Natural killer cell (primary cell): ENCODE measurements at regions not wholly inside any gene's neighbourhood (a gene's known extent, or its start where the extent isn't known, plus 50 kb on each side); places are given as distances from the start of the nearest gene placed in this dataset.
A peak's percentile ranks its signal among the peaks of the same experiment; 100 is the strongest.
"Not testable (repeated sequence)": the region's sequence is repeated elsewhere in the genome, so short reads cannot be mapped to it uniquely, and the experiment has no call there.

Experiments
- ATAC-seq, 3 donors: fragments of 150-1000 bp in 2 of 3; fragments of 200-7000 bp in 1 of 3; cut with Tn5 transposase; 1 replicate in 1 of 3; 2 replicates in 2 of 3; pipeline ENCODE4 v1.10.0; 2021; ENCODE audit warnings: mild to moderate bottlenecking in 2 of 3, moderate library complexity in 2 of 3
- DNase-seq, 2 donors: peaks; one replicate each; pipeline versions ENCODE4 v3.0.0 to v3.0.0-alpha.2; 2013 to 2021; ENCODE audit warnings: mixed read lengths in 1 of 2
- H3K27ac ChIP-seq: one replicate; pipeline ENCODE4 v1.5.1; 2013; ENCODE audit warnings: mild to moderate bottlenecking, low read length
- H3K27me3 ChIP-seq: one replicate; pipeline ENCODE4 v1.6.1; 2013; ENCODE audit warnings: low read length; ENCODE audit not compliant: control insufficient read depth, insufficient read depth
- H3K36me3 ChIP-seq: one replicate; pipeline ENCODE4 v1.6.1; 2013; ENCODE audit warnings: low read length; ENCODE audit not compliant: control insufficient read depth, insufficient read depth
- H3K4me1 ChIP-seq: one replicate; pipeline ENCODE4 v1.6.1; 2013; ENCODE audit warnings: low read length; ENCODE audit not compliant: control insufficient read depth, insufficient read depth
- H3K4me3 ChIP-seq: one replicate; pipeline ENCODE4 v1.5.1; 2013; ENCODE audit warnings: low read length
- H3K9me3 ChIP-seq: one replicate; pipeline ENCODE4 v1.6.1; 2013; ENCODE audit warnings: low read length; ENCODE audit not compliant: control insufficient read depth, insufficient read depth
- H3K27ac Mint-ChIP-seq, 2 donors: one replicate each; pipeline ENCODE4 v1.8.0; 2022; ENCODE audit warnings: mild to moderate bottlenecking in 2 of 2, mixed read lengths in 2 of 2, moderate library complexity in 1 of 2
- H3K27me3 Mint-ChIP-seq, 2 donors: one replicate each; pipeline ENCODE4 v1.8.0; 2022; ENCODE audit warnings: low read depth in 2 of 2, mixed read lengths in 2 of 2
- H3K36me3 Mint-ChIP-seq: one replicate; pipeline ENCODE4 v1.8.0; 2022; ENCODE audit warnings: mixed read lengths
- H3K4me1 Mint-ChIP-seq, 2 donors: one replicate each; pipeline ENCODE4 v1.8.0; 2022; ENCODE audit warnings: mixed read lengths in 2 of 2
- H3K4me3 Mint-ChIP-seq: one replicate; pipeline ENCODE4 v1.8.0; 2022; ENCODE audit warnings: mild to moderate bottlenecking, moderate library complexity, mixed read lengths
- H3K9me3 Mint-ChIP-seq, 2 donors: one replicate each; pipeline ENCODE4 v1.8.0; 2022; ENCODE audit warnings: mixed read lengths in 2 of 2
- WGBS: methylation state at CpG from one replicate; pipeline ENCODE4 v1.1.7; 2013; ENCODE audit warnings: missing lambda C conversion rate; ENCODE audit not compliant: insufficient coverage; 5-methylcytosine and 5-hydroxymethylcytosine counted together
- intact Hi-C: fragments of 100-400 bp; cut with micrococcal nuclease; formaldehyde crosslinking; loops from one replicate; pipeline ENCODE4 v1.14.2; 2022
- TF ChIP-seq, protein P1 (sequence below): fragments of 200-600 bp; IDR thresholded peaks from one replicate; pipeline ENCODE4 v1.8.0; 2022; ENCODE audit warnings: antibody characterized with exemption

DNA sequence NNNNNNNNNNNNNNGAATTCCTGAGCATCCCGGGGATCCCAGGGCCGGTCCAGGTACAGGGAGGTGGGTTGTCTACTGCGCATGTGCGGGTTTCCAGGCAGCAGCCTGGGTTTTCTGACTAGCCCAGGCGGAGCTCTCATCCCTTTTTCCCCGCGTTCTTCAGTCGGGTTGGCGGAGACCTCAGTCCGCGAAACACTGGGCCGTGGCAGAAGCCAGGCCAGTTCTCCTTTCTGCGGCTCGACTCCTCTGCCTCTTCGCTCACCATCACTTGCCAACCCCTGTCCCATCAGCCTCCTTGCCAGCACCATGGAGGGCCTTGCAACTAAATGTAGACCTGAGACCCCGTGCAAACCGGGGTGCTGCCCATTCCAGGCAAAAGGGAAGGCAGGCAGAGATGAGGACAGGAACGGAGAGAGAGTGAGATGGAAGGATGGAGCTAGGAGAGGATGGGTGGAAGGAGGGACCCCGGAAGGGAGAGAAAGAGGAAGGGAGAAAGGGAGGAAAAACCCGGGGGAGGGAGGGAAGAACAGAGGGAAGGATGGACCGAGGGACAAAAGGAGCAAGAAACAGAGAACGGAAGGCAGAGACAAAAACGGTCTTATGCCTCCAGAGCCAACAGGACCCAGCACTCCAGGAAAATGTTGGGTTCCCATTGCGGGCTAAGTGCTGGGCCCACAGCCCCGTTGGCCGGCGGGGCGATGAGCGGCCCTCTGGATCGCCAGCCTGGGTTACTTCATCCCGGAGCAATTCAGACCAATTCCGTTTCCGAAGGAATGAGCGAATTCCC is 445.4 kb upstream of the DEFB115 start:
- H3K27ac Mint-ChIP-seq: no peak overlapping the region
- peaks cover 0 to 2% of the 10 kb centered on the region in 2 donors for H3K27me3 Mint-ChIP-seq
- Histone ChIP-seq H3K4me3 (no peak overlapping the region), H3K9me3 (peaks cover 40% of the 10 kb centered on the region), H3K27me3 (no peaks in the 10 kb centered on the region), H3K4me1 (peaks cover 8% of the 10 kb centered on the region), H3K36me3 (no peaks in the 10 kb centered on the region), H3K27ac (no peak overlapping the region)
- H3K4me3 Mint-ChIP-seq: no peak overlapping the region
- TF ChIP-seq, protein P1, sequence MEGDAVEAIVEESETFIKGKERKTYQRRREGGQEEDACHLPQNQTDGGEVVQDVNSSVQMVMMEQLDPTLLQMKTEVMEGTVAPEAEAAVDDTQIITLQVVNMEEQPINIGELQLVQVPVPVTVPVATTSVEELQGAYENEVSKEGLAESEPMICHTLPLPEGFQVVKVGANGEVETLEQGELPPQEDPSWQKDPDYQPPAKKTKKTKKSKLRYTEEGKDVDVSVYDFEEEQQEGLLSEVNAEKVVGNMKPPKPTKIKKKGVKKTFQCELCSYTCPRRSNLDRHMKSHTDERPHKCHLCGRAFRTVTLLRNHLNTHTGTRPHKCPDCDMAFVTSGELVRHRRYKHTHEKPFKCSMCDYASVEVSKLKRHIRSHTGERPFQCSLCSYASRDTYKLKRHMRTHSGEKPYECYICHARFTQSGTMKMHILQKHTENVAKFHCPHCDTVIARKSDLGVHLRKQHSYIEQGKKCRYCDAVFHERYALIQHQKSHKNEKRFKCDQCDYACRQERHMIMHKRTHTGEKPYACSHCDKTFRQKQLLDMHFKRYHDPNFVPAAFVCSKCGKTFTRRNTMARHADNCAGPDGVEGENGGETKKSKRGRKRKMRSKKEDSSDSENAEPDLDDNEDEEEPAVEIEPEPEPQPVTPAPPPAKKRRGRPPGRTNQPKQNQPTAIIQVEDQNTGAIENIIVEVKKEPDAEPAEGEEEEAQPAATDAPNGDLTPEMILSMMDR: no peak
- intact Hi-C loops: no loop called here
- peak in 1 of 2 donors; percentile 25 for DNase-seq
- WGBS: 69% methylated on average over 34 of the region's 34 CpGs
- peaks cover 4 to 5% of the 10 kb centered on the region in 2 donors for H3K9me3 Mint-ChIP-seq
- ATAC-seq: peak in 1 of 3 donors; percentile 27
- peaks cover 0 to 17% of the 10 kb centered on the region in 2 donors for H3K4me1 Mint-ChIP-seq
- peaks cover 12% of the 10 kb centered on the region for H3K36me3 Mint-ChIP-seq

DNA sequence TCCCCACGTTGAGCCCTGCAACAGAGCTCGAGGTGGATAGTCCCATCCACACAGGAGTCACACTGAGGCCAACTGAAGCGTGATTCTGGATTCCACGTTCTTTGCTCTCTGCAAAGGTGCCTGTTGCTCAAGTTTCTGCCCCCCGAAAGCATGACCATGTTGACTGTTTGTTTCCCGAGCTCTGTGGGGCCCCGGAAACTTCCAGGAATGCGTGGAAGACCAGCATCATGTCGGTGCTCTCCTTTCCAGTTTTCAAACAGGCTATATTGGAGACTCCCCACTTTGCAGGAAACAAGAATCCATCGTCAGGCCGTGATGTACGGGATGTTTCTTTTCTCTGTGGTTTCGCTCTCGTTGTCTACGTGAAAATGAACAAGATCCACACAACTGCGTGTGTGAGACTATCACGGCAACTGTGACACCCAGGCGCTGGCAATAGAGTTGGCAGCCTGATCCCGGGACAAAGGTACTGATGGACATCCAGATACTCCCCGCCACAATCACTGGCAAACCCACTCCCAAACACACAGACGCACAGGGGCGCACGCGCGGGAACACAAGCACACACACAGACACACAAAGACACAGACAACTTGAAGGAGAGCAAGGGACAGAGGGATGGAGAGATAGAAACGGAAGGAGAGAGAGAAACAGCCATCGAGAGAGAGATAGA is 444.6 kb upstream of the DEFB115 start:
- Mint-ChIP-seq H3K4me3 (no peak overlapping the region), H3K9me3 (peaks cover 4 to 5% of the 10 kb centered on the region in 2 donors), H3K27ac (no peak overlapping the region), H3K36me3 (peaks cover 12% of the 10 kb centered on the region), H3K27me3 (peaks cover 0 to 2% of the 10 kb centered on the region in 2 donors), H3K4me1 (peaks cover 0 to 17% of the 10 kb centered on the region in 2 donors)
- Histone ChIP-seq H3K9me3 (peaks cover 40% of the 10 kb centered on the region), H3K4me1 (peaks cover 8% of the 10 kb centered on the region), H3K27ac (no peak overlapping the region), H3K36me3 (no peaks in the 10 kb centered on the region), H3K4me3 (no peak overlapping the region), H3K27me3 (no peaks in the 10 kb centered on the region)
- ATAC-seq (no peak), DNase-seq (no peak)
- TF ChIP-seq, protein P1: no peak
- intact Hi-C loops: no loop called here
- 74% methylated on average over 27 of the region's 27 CpGs for WGBS

DNA sequence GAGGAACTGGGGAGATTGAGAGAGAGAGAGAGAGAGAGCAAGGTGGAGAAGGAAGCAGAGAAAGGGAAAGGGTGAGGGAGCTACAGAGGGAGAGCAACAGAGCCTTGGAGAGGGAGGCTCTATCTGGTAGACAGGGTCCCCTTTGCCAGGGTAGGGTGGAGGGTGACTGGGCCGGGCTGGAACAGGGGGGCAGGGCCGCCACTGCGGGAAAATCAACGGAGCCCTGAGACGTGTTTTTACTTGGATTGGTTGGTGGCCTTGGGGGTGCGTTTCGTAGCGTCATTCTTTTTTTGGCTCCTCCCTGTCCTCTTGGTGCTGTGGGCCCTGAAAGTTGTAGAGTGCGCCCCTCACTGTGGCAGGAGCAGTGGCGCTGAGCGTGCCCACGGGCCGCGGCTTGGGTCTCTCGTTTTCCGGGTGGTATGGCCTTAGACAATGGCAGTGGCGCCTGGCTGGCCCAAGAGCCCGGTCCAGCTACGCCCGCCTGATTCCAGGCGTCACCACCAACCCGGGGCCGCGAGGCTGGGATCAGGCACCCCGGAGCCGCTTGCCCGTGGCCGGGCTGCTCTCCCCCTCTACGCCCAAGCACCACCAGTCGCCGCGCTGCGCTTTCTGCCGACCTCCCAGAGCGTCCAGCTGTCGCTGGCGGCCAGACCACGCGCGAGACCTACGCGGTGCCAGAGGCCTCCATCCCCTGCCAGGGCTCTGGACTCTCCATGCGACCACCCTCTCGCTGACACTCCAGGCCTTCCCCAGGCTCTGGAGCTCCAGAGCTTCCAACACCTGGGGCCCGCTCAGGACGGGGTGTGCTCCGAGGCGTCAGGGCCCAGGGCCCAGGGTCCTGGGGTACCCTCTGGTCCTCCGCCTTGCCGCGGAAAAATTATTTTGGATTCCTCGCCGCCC is 443.8 kb upstream of the DEFB115 start:
- intact Hi-C loops, H3K9me3 Mint-ChIP-seq, H3K36me3 ChIP-seq, DNase-seq, H3K27me3 ChIP-seq, H3K27me3 Mint-ChIP-seq, H3K4me3 ChIP-seq, H3K4me3 Mint-ChIP-seq, H3K27ac Mint-ChIP-seq, H3K4me1 ChIP-seq, H3K27ac ChIP-seq: not testable (repeated sequence)
- WGBS: 85% methylated on average over 53 of the region's 53 CpGs
- Mint-ChIP-seq H3K4me1 (peaks cover 0 to 17% of the 10 kb centered on the region in 2 donors), H3K36me3 (peaks cover 12% of the 10 kb centered on the region)
- peak in 2 of 3 donors; percentile 10 to 21 for ATAC-seq
- H3K9me3 ChIP-seq: peaks cover 40% of the 10 kb centered on the region

DNA sequence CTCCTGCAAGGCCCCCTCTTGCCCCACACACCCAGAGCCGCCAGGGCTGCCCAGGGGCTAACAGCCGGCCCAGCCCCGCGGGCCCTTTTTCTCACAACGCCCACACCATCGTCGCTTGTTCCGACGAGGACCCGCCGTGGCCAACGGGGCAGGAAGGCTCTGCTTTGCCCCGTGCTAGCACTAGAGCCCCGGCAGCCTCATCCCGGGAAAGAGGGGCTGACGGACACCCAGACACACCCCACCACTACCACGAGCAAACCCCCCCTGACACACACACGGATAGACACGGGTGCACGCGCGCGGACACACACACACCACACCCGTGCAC is 443.2 kb upstream of the DEFB115 start:
- peaks cover 40% of the 10 kb centered on the region for H3K9me3 ChIP-seq
- H3K9me3 Mint-ChIP-seq, H3K36me3 ChIP-seq, intact Hi-C loops, DNase-seq, H3K27me3 Mint-ChIP-seq, ATAC-seq, H3K27me3 ChIP-seq, H3K4me3 ChIP-seq, H3K4me1 ChIP-seq, H3K27ac Mint-ChIP-seq, H3K27ac ChIP-seq: not testable (repeated sequence)
- Mint-ChIP-seq H3K4me3 (peak overlapping the region; percentile 4), H3K36me3 (peaks cover 12% of the 10 kb centered on the region), H3K4me1 (peaks cover 0 to 17% of the 10 kb centered on the region in 2 donors)
- WGBS: 73% methylated on average over 24 of the region's 24 CpGs

DNA sequence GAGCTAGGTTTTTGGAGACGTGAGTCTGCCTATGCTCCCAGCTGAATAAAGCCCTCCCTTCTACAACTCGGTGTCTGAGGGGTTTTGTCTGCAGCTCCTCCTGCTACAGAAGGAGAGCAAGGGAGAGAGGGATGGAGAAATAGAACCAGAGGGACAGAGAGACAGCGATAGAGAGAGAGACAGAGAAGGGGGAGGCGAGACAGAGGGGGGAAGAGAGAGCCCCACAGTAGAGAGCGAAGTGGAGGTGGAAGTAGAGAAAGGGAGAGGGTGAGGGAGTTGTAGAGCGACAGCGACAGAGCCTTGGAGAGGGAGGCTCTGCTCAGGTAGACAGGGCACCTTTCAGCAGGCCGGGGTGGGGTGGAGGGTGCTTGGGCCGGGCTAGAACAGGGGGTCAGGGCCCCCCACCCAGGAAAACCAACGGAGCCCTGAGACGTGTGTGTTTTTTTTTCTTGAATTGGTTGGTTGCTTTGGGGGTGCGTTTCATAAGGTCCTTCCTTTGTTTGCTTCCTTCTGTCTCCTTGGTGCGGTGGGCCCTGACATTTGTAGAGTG is 442.4 kb upstream of the DEFB115 start:
- H3K27me3 Mint-ChIP-seq, H3K9me3 Mint-ChIP-seq, H3K27me3 ChIP-seq, H3K27ac ChIP-seq, H3K4me1 ChIP-seq, H3K36me3 ChIP-seq, intact Hi-C loops, DNase-seq, H3K4me3 ChIP-seq, H3K27ac Mint-ChIP-seq: not testable (repeated sequence)
- WGBS: 75% methylated on average over 13 of the region's 13 CpGs
- Mint-ChIP-seq H3K36me3 (peaks cover 12% of the 10 kb centered on the region), H3K4me3 (peak overlapping the region; percentile 4), H3K4me1 (peaks cover 0 to 17% of the 10 kb centered on the region in 2 donors)
- ATAC-seq: peak in 1 of 3 donors; percentile 27
- H3K9me3 ChIP-seq: peaks cover 40% of the 10 kb centered on the region
